H1 (cell line): ENCODE measurements at regions not wholly inside any gene's neighbourhood (a gene's known extent, or its start where the extent isn't known, plus 50 kb on each side); places are given as distances from the start of the nearest gene placed in this dataset.

Experiments
- FOSL1 ChIP-seq: IDR thresholded peaks from 2 replicates; pipeline ENCODE4 v1.6.1; 2011; ENCODE audit warnings: mild to moderate bottlenecking, low read depth, low read length, moderate library complexity; ENCODE audit not compliant: insufficient read depth
- KDM5A ChIP-seq: fragments of 200-600 bp; IDR thresholded peaks from 2 replicates; pipeline ENCODE4 v1.7.1; 2012; ENCODE audit warnings: mild to moderate bottlenecking, low read length, inconsistent platforms, mixed read lengths
- SUZ12 ChIP-seq: fragments of 200-600 bp; sonication (generic); IDR thresholded peaks from 2 replicates; pipeline ENCODE4 v1.6.1; 2012; ENCODE audit warnings: mild to moderate bottlenecking, inconsistent platforms, low read length, moderate library complexity, mixed read lengths
- TAF1 ChIP-seq: IDR thresholded peaks from 2 replicates; pipeline ENCODE4 v1.6.1; 2011; ENCODE audit warnings: mild to moderate bottlenecking, low read depth, low read length
- TEAD4 ChIP-seq: IDR thresholded peaks from 2 replicates; pipeline ENCODE4 v1.6.1; 2012; ENCODE audit warnings: low read depth, low read length, inconsistent platforms, mixed read lengths
- YY1 ChIP-seq: IDR thresholded peaks from 2 replicates; pipeline ENCODE4 v1.6.1; 2011; ENCODE audit warnings: low read depth, mild to moderate bottlenecking, low read length
- ZNF274 ChIP-seq: IDR thresholded peaks from 2 replicates; pipeline ENCODE4 v1.7.0; 2012; ENCODE audit warnings: low read length, borderline replicate concordance; ENCODE audit errors: extremely low read depth

GRCh38 chr14:101250948-101251811, 310.1 kb upstream of the DIO3 start (continued):
- no peak for TF ChIP-seq ZNF274
- TF ChIP-seq SUZ12: no peak
- TF ChIP-seq YY1: no peak
- no peak for TF ChIP-seq TAF1
- no peak for TF ChIP-seq TEAD4
- no peak for TF ChIP-seq FOSL1
- no peak for TF ChIP-seq KDM5A
- TF ChIP-seq, all 59 proteins: peak for 0
